ENCODE measurements at regions not wholly inside any gene's neighbourhood (a gene's known extent, or its start where the extent isn't known, plus 50 kb on each side); places are given as distances from the start of the nearest gene placed in this dataset.

DNA sequence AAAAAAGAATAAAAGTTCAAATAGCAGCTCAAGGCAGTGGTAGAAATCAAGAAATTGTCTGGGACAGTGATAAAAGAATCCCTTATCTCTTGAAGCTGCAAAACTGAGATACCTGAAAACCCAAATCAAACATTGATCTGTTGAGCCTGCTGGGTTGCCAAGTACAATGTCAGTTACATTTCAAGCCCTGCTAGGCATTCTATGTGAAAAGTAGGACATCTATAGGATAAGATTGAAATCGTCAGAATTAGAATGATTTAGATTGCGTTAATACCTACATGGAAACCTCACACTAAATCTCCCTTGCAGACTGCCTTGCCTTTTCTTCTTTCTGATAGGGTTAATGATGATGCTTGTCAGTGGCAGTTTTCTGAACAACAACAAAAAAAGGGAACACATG lies 1684.4 kb upstream of the B3GALT2 start:
- Histone ChIP-seq H3K4me1 (no peaks in the 10 kb centered on the region), H3K9me3 (no peaks in the 10 kb centered on the region), H3K36me3 (ENCODE audit: control insufficient read depth, insufficient read depth, low read length) (no peaks in the 10 kb centered on the region), H3K27me3 (replicated peaks; ENCODE audit: control insufficient read depth, insufficient read depth, low read length) (no peaks in the 10 kb centered on the region), H3K4me3 (ENCODE audit: low read depth, low read length) (no peak overlapping the region)
- DNase-seq, result no peak
- no peak overlapping the region for H3K27ac Mint-ChIP-seq (ENCODE audit: unreplicated experiment)
- H3K27me3 Mint-ChIP-seq (ENCODE audit: insufficient read depth, unreplicated experiment), result no peaks in the 10 kb centered on the region
- POLR2A ChIA-PET, result no interaction called here
- H3K4me1 Mint-ChIP-seq (ENCODE audit: low read depth, unreplicated experiment), result no peaks in the 10 kb centered on the region
- BruUV-seq (replicated peaks), result no TSS peak
- CTCF ChIA-PET, result no interaction called here
- intact Hi-C loops (cut with micrococcal nuclease; ENCODE audit: unreplicated experiment), result no loop called here
- H3K36me3 Mint-ChIP-seq (ENCODE audit: insufficient read depth, unreplicated experiment), result no peaks in the 10 kb centered on the region
- no peaks in the 10 kb centered on the region for H3K9me3 Mint-ChIP-seq (ENCODE audit: unreplicated experiment)
- no peak overlapping the region for H3K4me3 Mint-ChIP-seq (ENCODE audit: unreplicated experiment)
- TF ChIP-seq, protein P1, sequence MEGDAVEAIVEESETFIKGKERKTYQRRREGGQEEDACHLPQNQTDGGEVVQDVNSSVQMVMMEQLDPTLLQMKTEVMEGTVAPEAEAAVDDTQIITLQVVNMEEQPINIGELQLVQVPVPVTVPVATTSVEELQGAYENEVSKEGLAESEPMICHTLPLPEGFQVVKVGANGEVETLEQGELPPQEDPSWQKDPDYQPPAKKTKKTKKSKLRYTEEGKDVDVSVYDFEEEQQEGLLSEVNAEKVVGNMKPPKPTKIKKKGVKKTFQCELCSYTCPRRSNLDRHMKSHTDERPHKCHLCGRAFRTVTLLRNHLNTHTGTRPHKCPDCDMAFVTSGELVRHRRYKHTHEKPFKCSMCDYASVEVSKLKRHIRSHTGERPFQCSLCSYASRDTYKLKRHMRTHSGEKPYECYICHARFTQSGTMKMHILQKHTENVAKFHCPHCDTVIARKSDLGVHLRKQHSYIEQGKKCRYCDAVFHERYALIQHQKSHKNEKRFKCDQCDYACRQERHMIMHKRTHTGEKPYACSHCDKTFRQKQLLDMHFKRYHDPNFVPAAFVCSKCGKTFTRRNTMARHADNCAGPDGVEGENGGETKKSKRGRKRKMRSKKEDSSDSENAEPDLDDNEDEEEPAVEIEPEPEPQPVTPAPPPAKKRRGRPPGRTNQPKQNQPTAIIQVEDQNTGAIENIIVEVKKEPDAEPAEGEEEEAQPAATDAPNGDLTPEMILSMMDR (IDR thresholded peaks at IDR 0.05; ENCODE audit: insufficient read depth in 1 of 2, low read depth in 1 of 2, low read length in 1 of 2, severe bottlenecking in 1 of 2, unreplicated experiment in 1 of 2), result no peak

DNA sequence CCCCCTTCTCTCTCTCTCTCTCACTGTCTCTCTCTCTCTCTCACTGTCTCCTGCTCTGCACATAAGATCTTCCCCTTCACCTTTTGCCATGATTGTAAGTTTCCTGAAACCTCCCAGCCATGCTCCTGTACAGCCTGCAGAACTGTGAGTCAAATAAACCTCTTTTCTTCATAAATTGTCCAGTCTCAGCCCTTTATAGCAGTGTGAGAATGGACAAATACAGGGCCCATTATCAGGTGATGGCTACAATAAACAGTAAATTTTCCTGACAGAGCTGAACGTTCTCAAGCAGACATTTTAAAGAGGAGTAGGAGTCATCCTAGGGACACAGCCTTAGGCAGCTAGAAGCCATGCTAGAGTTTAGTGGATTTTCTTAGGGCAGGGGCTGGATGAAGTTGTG lies 1679.7 kb upstream of the B3GALT2 start:
- H3K27me3 ChIP-seq (replicated peaks; ENCODE audit: control insufficient read depth, insufficient read depth, low read length), result no peaks in the 10 kb centered on the region
- H3K9me3 ChIP-seq, result no peaks in the 10 kb centered on the region
- Mint-ChIP-seq H3K27ac (ENCODE audit: unreplicated experiment) (no peak overlapping the region), H3K4me1 (ENCODE audit: low read depth, unreplicated experiment) (no peaks in the 10 kb centered on the region), H3K9me3 (ENCODE audit: unreplicated experiment) (no peaks in the 10 kb centered on the region), H3K27me3 (ENCODE audit: insufficient read depth, unreplicated experiment) (no peaks in the 10 kb centered on the region), H3K4me3 (ENCODE audit: unreplicated experiment) (no peak overlapping the region), H3K36me3 (ENCODE audit: insufficient read depth, unreplicated experiment) (no peaks in the 10 kb centered on the region)
- no peaks in the 10 kb centered on the region for H3K4me1 ChIP-seq
- no TSS peak for BruUV-seq (replicated peaks)
- ChIA-PET CTCF (no interaction called here), POLR2A (no interaction called here)
- TF ChIP-seq, protein P1 (IDR thresholded peaks at IDR 0.05; ENCODE audit: insufficient read depth in 1 of 2, low read depth in 1 of 2, low read length in 1 of 2, severe bottlenecking in 1 of 2, unreplicated experiment in 1 of 2), result no peak
- no peak for DNase-seq
- H3K36me3 ChIP-seq (ENCODE audit: control insufficient read depth, insufficient read depth, low read length), result no peaks in the 10 kb centered on the region
- H3K4me3 ChIP-seq (ENCODE audit: low read depth, low read length), result no peak overlapping the region
- intact Hi-C loops (cut with micrococcal nuclease; ENCODE audit: unreplicated experiment), result no loop called here

DNA sequence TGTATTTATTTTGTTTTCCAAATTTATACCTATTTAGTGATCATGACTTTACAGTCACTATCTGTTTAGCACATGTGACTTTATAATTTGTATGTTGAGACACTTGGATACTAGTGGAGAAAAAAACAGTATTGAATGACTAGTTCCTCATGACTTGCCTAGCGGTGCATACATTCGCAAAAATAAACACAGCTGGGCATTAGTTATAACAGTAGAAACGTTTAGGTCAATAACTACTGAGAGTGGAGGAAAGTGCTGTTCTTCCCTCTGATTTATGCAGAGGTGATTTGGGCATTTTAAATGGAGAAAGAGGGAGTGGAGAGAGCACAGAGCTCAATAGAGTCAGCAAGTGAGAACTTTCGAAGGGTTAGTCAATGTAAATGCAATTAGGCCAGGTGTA lies 1679.0 kb upstream of the B3GALT2 start:
- Mint-ChIP-seq H3K27ac (ENCODE audit: unreplicated experiment) (no peak overlapping the region), H3K36me3 (ENCODE audit: insufficient read depth, unreplicated experiment) (no peaks in the 10 kb centered on the region), H3K4me1 (ENCODE audit: low read depth, unreplicated experiment) (no peaks in the 10 kb centered on the region), H3K27me3 (ENCODE audit: insufficient read depth, unreplicated experiment) (no peaks in the 10 kb centered on the region), H3K4me3 (ENCODE audit: unreplicated experiment) (no peak overlapping the region), H3K9me3 (ENCODE audit: unreplicated experiment) (no peaks in the 10 kb centered on the region)
- Histone ChIP-seq H3K36me3 (ENCODE audit: control insufficient read depth, insufficient read depth, low read length) (no peaks in the 10 kb centered on the region), H3K4me1 (no peaks in the 10 kb centered on the region), H3K9me3 (no peaks in the 10 kb centered on the region), H3K27me3 (replicated peaks; ENCODE audit: control insufficient read depth, insufficient read depth, low read length) (no peaks in the 10 kb centered on the region), H3K4me3 (ENCODE audit: low read depth, low read length) (no peak overlapping the region)
- BruUV-seq (replicated peaks), result no TSS peak
- TF ChIP-seq, protein P1 (IDR thresholded peaks at IDR 0.05; ENCODE audit: insufficient read depth in 1 of 2, low read depth in 1 of 2, low read length in 1 of 2, severe bottlenecking in 1 of 2, unreplicated experiment in 1 of 2), result no peak
- intact Hi-C loops (cut with micrococcal nuclease; ENCODE audit: unreplicated experiment), result no loop called here
- DNase-seq, result no peak
- ChIA-PET POLR2A (no interaction called here), CTCF (no interaction called here)
